Endothelial cell of umbilical vein (primary cell): ENCODE measurements at regions not wholly inside any gene's neighbourhood (a gene's known extent, or its start where the extent isn't known, plus 50 kb on each side); places are given as distances from the start of the nearest gene placed in this dataset.

Experiments used
- BruUV-seq: library from RNA; stranded (reverse); fragments of 400-500 nt; replicated peaks from 2 replicates; lab custom pipeline; 2021; lab: Mats Ljungman, UMichigan
- CTCF ChIA-PET: fragments of 300-600, 350-600 bp; sonication (Branson Sonifier 250); formaldehyde crosslinking; loops from one replicate; lab custom pipeline; 2021; ENCODE audit warnings: antibody characterized with exemption, inconsistent platforms; lab: Charles Lee
- POLR2A ChIA-PET: fragments of 300-600, 350-600 bp; sonication (Branson Sonifier 250); formaldehyde crosslinking; loops from one replicate; lab custom pipeline; 2021; ENCODE audit warnings: antibody characterized with exemption, inconsistent platforms; lab: Charles Lee
- DNase-seq: peaks from one replicate; pipeline ENCODE4 v3.0.0-alpha.2; 2011; ENCODE audit warnings: low read depth, low spot score
- FAIRE-seq: peaks from 2 replicates; lab custom pipeline; 2011; peaks lifted over from hg19 to GRCh38; lab: Jason Lieb, UNC
- H2AFZ ChIP-seq: 2 replicates; pipeline ENCODE4 v1.6.0; 2012; ENCODE audit warnings: low read depth, low read length, control low read depth, inconsistent platforms
- H3K27ac ChIP-seq: 2 replicates; pipeline ENCODE4 v1.5.1; 2011; ENCODE audit warnings: low read depth, mild to moderate bottlenecking, control low read depth, low read length, moderate library complexity; ENCODE audit not compliant: insufficient read depth
- H3K27me3 ChIP-seq, 2 experiments: 2 replicates each; pipeline versions ENCODE4 v1.6.0 to v1.6.1; 2011; ENCODE audit warnings: low read length in 2 of 2, mixed read lengths in 1 of 2; ENCODE audit not compliant: control insufficient read depth in 2 of 2, insufficient read depth in 2 of 2
- H3K36me3 ChIP-seq, 2 experiments: 2 replicates in 1 of 2; 3 replicates in 1 of 2; pipeline ENCODE4 v1.5.1; 2011; ENCODE audit warnings: low read length in 2 of 2, mild to moderate bottlenecking in 1 of 2, moderate library complexity in 1 of 2; ENCODE audit not compliant: control insufficient read depth in 2 of 2, insufficient read depth in 2 of 2; ENCODE audit errors: extremely low read depth in 1 of 2
- H3K4me1 ChIP-seq: 3 replicates; pipeline ENCODE4 v1.5.1; 2011; ENCODE audit warnings: mild to moderate bottlenecking, low read length; ENCODE audit not compliant: control insufficient read depth, insufficient read depth; ENCODE audit errors: extremely low read depth
- H3K4me2 ChIP-seq: 2 replicates; pipeline ENCODE4 v1.6.1; 2011; ENCODE audit warnings: low read length, control low read depth, mixed read lengths; ENCODE audit not compliant: insufficient read depth
- H3K4me3 ChIP-seq, 3 experiments: fragments of 200-600 bp in 1 of 3; sonication (generic), shearing (Covaris generic) in 1 of 3; replicated peaks in 1 of 3; 2 replicates each; pipeline ENCODE4 v1.5.1; 2011 to 2016; ENCODE audit warnings: control low read depth in 3 of 3, low read length in 3 of 3, mild to moderate bottlenecking in 2 of 3, inconsistent platforms in 1 of 3, low read depth in 1 of 3, moderate library complexity in 1 of 3; ENCODE audit not compliant: insufficient read depth in 1 of 3
- H3K79me2 ChIP-seq: 2 replicates; pipeline ENCODE4 v1.6.0; 2012; ENCODE audit warnings: low read length, inconsistent platforms; ENCODE audit not compliant: control insufficient read depth, insufficient read depth
- H3K9ac ChIP-seq: replicated peaks from 2 replicates; pipeline ENCODE3; 2011; ENCODE audit warnings: low read length, control low read depth; ENCODE audit not compliant: insufficient read depth; ENCODE audit errors: extremely low read depth
- H3K9me1 ChIP-seq: replicated peaks from 3 replicates; pipeline ENCODE4 v1.6.0; 2011; ENCODE audit warnings: mild to moderate bottlenecking, low read length; ENCODE audit not compliant: control insufficient read depth, insufficient read depth; ENCODE audit errors: extremely low read depth
- H3K9me3 ChIP-seq: replicated peaks from 2 replicates; pipeline ENCODE4 v1.5.1; 2012; ENCODE audit warnings: low read length, inconsistent platforms; ENCODE audit not compliant: control insufficient read depth, insufficient read depth
- H4K20me1 ChIP-seq: replicated peaks from 2 replicates; pipeline ENCODE3; 2011; ENCODE audit warnings: mild to moderate bottlenecking, low read length; ENCODE audit not compliant: control insufficient read depth, insufficient read depth; ENCODE audit errors: extremely low read depth
- CTCF ChIP-seq, 2 donors: IDR thresholded peaks; 1 replicate in 1 of 2; 2 replicates in 1 of 2; pipeline ENCODE4 v1.5.1; 2011; ENCODE audit warnings: low read length in 2 of 2, mild to moderate bottlenecking in 2 of 2, moderate library complexity in 2 of 2, control low read depth in 1 of 2, inconsistent platforms in 1 of 2, low read depth in 1 of 2; ENCODE audit not compliant: insufficient read depth in 1 of 2; ENCODE audit errors: extremely low read depth in 1 of 2
- EZH2 ChIP-seq: IDR thresholded peaks from 2 replicates; pipeline ENCODE4 v1.6.1; 2012; ENCODE audit warnings: borderline replicate concordance, low read depth, mild to moderate bottlenecking, moderate library complexity, low read length, inconsistent platforms; ENCODE audit not compliant: severe bottlenecking
- FOS ChIP-seq: IDR thresholded peaks from 2 replicates; pipeline ENCODE4 v1.6.1; 2011; ENCODE audit warnings: mild to moderate bottlenecking, low read length, moderate library complexity, borderline replicate concordance; ENCODE audit not compliant: insufficient read depth
- GATA2 ChIP-seq: IDR thresholded peaks from 2 replicates; pipeline ENCODE4 v1.7.0; 2011; ENCODE audit warnings: low read depth, mild to moderate bottlenecking, moderate library complexity, mixed read lengths, low read length; ENCODE audit not compliant: insufficient read length, insufficient read depth
- JUN ChIP-seq: IDR thresholded peaks from 2 replicates; pipeline ENCODE4 v1.6.1; 2011; ENCODE audit warnings: borderline replicate concordance, low read depth; ENCODE audit not compliant: insufficient read length, insufficient read depth
- MAX ChIP-seq: IDR thresholded peaks from 2 replicates; pipeline ENCODE4 v1.6.1; 2011; ENCODE audit not compliant: insufficient read depth, insufficient read length
- MYC ChIP-seq: IDR thresholded peaks from one replicate; pipeline ENCODE4 v1.6.1; 2011; ENCODE audit warnings: mild to moderate bottlenecking, low read depth, low read length
- POLR2A ChIP-seq: IDR thresholded peaks from 2 replicates; pipeline ENCODE4 v1.6.1; 2012; ENCODE audit warnings: low read depth, mild to moderate bottlenecking, control low read depth, low read length
- POLR2AphosphoS5 ChIP-seq: IDR thresholded peaks from 2 replicates; pipeline ENCODE4 v1.6.1; 2012; ENCODE audit warnings: low read depth, mild to moderate bottlenecking, control low read depth, low read length, moderate library complexity; ENCODE audit not compliant: insufficient read depth
- dilution Hi-C: fragments of 300-500 bp; cut with MboI; formaldehyde crosslinking; loops from one replicate; pipeline ENCODE4 v1.15.0; 2019; ENCODE audit warnings: low sequenced_read_pairs; ENCODE audit not compliant: extremely low pct_ligation_motif_present
- intact Hi-C: fragments of 100-400 bp; cut with micrococcal nuclease; formaldehyde crosslinking; loops from one replicate; pipeline ENCODE4 v1.10.0; 2022

- H3K4me1 ChIP-seq: no peaks in the 10 kb centered on the region
- DNase-seq (no peak), FAIRE-seq (no peak)
- H4K20me1 ChIP-seq: no peaks in the 10 kb centered on the region
- H2AFZ ChIP-seq: no peak overlapping the region
- no peaks in the 10 kb centered on the region for H3K9me3 ChIP-seq
- dilution Hi-C loops (no loop called here), intact Hi-C loops (no loop called here)
- no peaks in the 10 kb centered on the region for H3K36me3 ChIP-seq
- no peak overlapping the region for H3K9ac ChIP-seq
- POLR2A ChIA-PET: no interaction called here
- TF ChIP-seq CTCF (IDR thresholded peaks at IDR 0.05; ENCODE audit: extremely low read depth in 1 of 2, insufficient read depth in 1 of 2, low read depth in 1 of 2, low read length in 2 of 2) (no peak), EZH2 (no peak), POLR2AphosphoS5 (no peak), MYC (no peak), GATA2 (no peak), MAX (no peak), JUN (no peak), POLR2A (no peak), FOS (no peak)
- H3K27me3 ChIP-seq: no peaks in the 10 kb centered on the region
- no TSS peak for BruUV-seq
- H3K9me1 ChIP-seq: no peaks in the 10 kb centered on the region
- CTCF ChIA-PET: no interaction called here
- H3K79me2 ChIP-seq: no peaks in the 10 kb centered on the region
- no peak overlapping the region for H3K4me3 ChIP-seq
- no peak overlapping the region for H3K4me2 ChIP-seq
- H3K27ac ChIP-seq: no peak overlapping the region
Observed at GRCh38 chr13:90375851-90376250, 971.6 kb upstream of the MIR17HG start.
